BJ (cell line): ENCODE measurements at regions not wholly inside any gene's neighbourhood (a gene's known extent, or its start where the extent isn't known, plus 50 kb on each side); places are given as distances from the start of the nearest gene placed in this dataset.

Experiments used
- CTCF ChIA-PET: fragments of 350-600 bp; formaldehyde crosslinking; extraction: SDS; loops from one replicate; lab custom pipeline; 2021; ENCODE audit warnings: antibody characterized with exemption, inconsistent platforms; lab: Yijun Ruan, JAX
- POLR2A ChIA-PET: fragments of 300-600 bp; sonication (Branson Sonifier 250); formaldehyde crosslinking; extraction: SDS; loops from one replicate; lab custom pipeline; 2021; ENCODE audit warnings: antibody characterized with exemption; lab: Charles Lee
- DNase-seq: peaks from one replicate; pipeline ENCODE4 v3.0.0-alpha.2; 2011; ENCODE audit warnings: low read depth
- H3K27me3 ChIP-seq: 2 replicates; pipeline ENCODE4 v1.6.0; 2011; ENCODE audit warnings: low read length; ENCODE audit not compliant: control insufficient read depth, insufficient read depth
- H3K36me3 ChIP-seq: 2 replicates; pipeline ENCODE4 v1.5.1; 2011; ENCODE audit warnings: low read length; ENCODE audit not compliant: control insufficient read depth, insufficient read depth
- H3K4me3 ChIP-seq: 2 replicates; pipeline ENCODE4 v1.5.1; 2011; ENCODE audit warnings: low read depth, mild to moderate bottlenecking, control low read depth, low read length
- CTCF ChIP-seq: IDR thresholded peaks from 2 replicates; pipeline ENCODE4 v1.5.1; 2011; ENCODE audit warnings: low read depth, mild to moderate bottlenecking, control low read depth, inconsistent platforms, low read length, moderate library complexity; ENCODE audit not compliant: insufficient read depth

DNA sequence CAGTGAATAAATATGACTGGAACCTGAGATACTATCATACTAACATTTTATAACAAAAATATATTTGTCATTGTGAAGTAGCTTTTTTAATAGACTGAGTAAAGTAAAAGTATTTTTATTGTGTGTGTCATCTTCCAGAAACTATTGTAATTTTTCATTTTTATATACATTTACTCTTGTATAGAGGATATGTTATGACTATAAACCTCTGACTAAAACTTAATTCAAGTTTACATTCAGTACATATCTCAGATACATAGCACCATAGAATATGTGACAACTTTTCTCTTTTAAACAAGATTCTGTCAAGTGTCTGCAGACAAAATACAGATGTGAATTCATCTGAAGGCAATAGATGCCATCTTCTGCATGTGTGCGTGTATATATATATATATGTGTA, 704.3 kb downstream of the SLITRK1 start:
- POLR2A ChIA-PET, result no interaction called here
- no peak for TF ChIP-seq CTCF
- H3K27me3 ChIP-seq, result no peaks in the 10 kb centered on the region
- CTCF ChIA-PET, result interaction anchor here (0.6 kb wide), 1 partner anchor 472 kb away, joined by 5 read pairs; no protein-coding TSS in a partner anchor
- no peak for DNase-seq
- H3K4me3 ChIP-seq, result no peak overlapping the region
- H3K36me3 ChIP-seq, result no peaks in the 10 kb centered on the region

DNA sequence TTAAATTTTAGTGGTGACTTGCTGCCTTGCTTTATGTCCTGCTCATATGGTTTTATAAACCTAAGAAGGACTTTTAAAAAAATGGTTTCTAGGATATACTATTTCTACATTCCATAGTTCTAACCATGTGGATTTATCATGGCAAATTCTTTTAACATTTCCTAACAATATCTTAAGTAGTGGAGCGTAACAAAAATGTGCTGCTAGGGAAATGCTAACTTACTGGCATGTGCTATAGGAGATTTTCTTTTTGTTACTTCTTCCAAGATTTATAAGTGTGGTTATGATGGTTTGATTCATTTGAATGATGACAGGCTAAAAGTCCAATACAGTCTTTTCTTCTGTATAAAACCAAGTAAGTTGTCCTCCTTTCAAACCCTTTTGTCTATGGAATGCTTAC, 713.7 kb downstream of the SLITRK1 start:
- DNase-seq, result no peak
- CTCF ChIA-PET, result interaction anchor here (0.8 kb wide), 1 partner anchor 486 kb away, joined by 3 read pairs; no protein-coding TSS in a partner anchor
- Histone ChIP-seq H3K27me3 (no peaks in the 10 kb centered on the region), H3K4me3 (no peak overlapping the region), H3K36me3 (no peaks in the 10 kb centered on the region)
- POLR2A ChIA-PET, result no interaction called here
- TF ChIP-seq CTCF, result no peak

DNA sequence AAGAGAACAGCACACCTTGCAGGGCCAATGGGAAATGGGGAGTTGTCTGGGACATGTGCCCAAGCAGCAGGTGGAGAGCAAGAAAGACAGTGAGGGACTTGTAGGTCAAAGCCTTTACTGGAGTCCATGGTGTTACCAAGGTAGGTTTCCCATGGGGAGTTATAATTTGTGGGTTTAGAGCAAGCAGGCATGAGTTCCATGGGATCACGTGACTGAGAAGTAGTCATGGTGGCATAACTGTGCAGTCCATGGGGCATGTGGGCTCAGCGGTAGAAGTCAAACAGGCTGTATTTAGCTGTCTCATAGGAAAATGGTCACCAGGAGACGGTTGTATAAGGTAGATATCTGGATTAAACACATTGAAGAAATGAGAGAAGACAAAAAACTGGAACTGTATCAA, 715.1 kb downstream of the SLITRK1 start:
- Histone ChIP-seq H3K36me3 (no peaks in the 10 kb centered on the region), H3K27me3 (no peaks in the 10 kb centered on the region), H3K4me3 (no peak overlapping the region)
- no peak for DNase-seq
- no peak for TF ChIP-seq CTCF
- ChIA-PET CTCF (no interaction called here), POLR2A (no interaction called here)

DNA sequence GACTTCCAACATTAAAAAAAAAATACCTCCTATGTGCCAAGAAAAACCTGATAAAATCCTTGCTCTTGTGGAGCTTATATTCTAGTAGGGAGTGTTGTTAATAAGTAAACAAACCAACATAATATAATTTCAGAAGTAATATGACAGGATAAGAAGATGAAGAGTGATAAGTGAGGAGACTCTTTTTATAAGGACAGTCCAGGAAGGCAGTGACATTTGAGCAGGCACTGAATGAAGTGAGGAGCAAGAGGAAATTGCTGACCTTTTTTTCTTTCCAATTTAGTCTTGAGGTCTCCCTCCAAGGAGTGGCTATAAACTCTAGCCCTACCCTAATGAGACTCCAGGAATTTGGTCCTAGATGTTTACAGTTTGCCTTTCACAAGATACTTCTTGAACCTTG, 715.7 kb downstream of the SLITRK1 start:
- Histone ChIP-seq H3K27me3 (no peaks in the 10 kb centered on the region), H3K4me3 (no peak overlapping the region), H3K36me3 (no peaks in the 10 kb centered on the region)
- CTCF ChIA-PET, result no interaction called here
- no peak for TF ChIP-seq CTCF
- DNase-seq, result no peak
- POLR2A ChIA-PET, result no interaction called here

DNA sequence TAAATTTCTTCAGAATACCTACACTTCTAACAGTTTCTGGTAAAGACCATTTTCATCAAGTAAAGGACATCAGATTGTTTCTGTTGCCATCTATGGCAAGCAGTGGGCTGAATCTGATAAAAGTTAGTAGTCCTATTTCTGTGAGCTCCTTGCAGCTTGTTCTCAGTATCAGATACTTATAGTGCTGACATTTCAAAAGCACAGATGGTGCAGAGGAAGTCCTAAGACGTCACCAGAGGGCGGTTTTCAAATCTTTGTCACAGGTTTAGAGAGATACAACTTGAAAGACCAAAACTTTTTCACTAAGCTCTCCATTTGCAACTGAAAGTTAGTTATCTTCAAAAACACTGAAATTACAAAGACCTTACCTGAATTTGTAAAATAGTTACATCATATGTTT, 719.8 kb downstream of the SLITRK1 start:
- Histone ChIP-seq H3K4me3 (no peak overlapping the region), H3K36me3 (no peaks in the 10 kb centered on the region), H3K27me3 (no peaks in the 10 kb centered on the region)
- no peak for DNase-seq
- ChIA-PET CTCF (no interaction called here), POLR2A (no interaction called here)
- no peak for TF ChIP-seq CTCF
